K562 (cell line): ENCODE measurements at regions not wholly inside any gene's neighbourhood (a gene's known extent, or its start where the extent isn't known, plus 50 kb on each side); places are given as distances from the start of the nearest gene placed in this dataset.

ENCODE experiments used
- ATAC-seq: fragments of 200-7000 bp; cut with Tn5 transposase; 3 replicates; pipeline ENCODE4 v1.9.1; 2020; ENCODE audit warnings: moderate library complexity
- BruUV-seq: library from RNA; stranded (reverse); fragments of 400-500 nt; replicated peaks from 2 replicates; lab custom pipeline; 2021; lab: Mats Ljungman, UMichigan
- CTCF ChIA-PET: fragments of 300-600 bp; formaldehyde crosslinking; extraction: SDS; loops from one replicate; lab custom pipeline; 2021; ENCODE audit warnings: low intra/inter-chr PET ratio; lab: Yijun Ruan, JAX
- POLR2A ChIA-PET: fragments of 300-600, 350-650 bp; sonication (Branson Sonifier 250); formaldehyde crosslinking; extraction: SDS; loops from one replicate; lab custom pipeline; 2021; ENCODE audit warnings: antibody characterized with exemption, inconsistent platforms; lab: Yijun Ruan, JAX
- DNase-seq, 4 experiments: peaks; one replicate each; pipeline versions ENCODE4 v3.0.0 to v3.0.0-alpha.2; 2011 to 2018; ENCODE audit warnings: low spot score in 3 of 4, mixed read lengths in 3 of 4; ENCODE audit errors: extremely low read depth in 1 of 4
- FAIRE-seq: peaks from 2 replicates; lab custom pipeline; 2011; peaks lifted over from hg19 to GRCh38; lab: Jason Lieb, UNC
- H2AFZ ChIP-seq: 2 replicates; pipeline ENCODE4 v1.6.0; 2011; ENCODE audit warnings: low read depth, low read length, control low read depth, inconsistent platforms
- H3K27ac ChIP-seq: fragments of 200-600 bp; 3 replicates; pipeline ENCODE4 v1.8.0; 2011; ENCODE audit warnings: low read depth, mild to moderate bottlenecking, control low read depth, inconsistent platforms, low read length, moderate library complexity, mixed read lengths; ENCODE audit errors: extremely low read depth
- H3K27me3 ChIP-seq, 2 experiments: fragments of 300-600 bp in 1 of 2; 2 replicates in 1 of 2; 3 replicates in 1 of 2; pipeline versions ENCODE4 v1.6.0 to v1.8.0; 2011; ENCODE audit warnings: inconsistent platforms in 2 of 2, low read length in 2 of 2, mild to moderate bottlenecking in 1 of 2, mixed read lengths in 1 of 2, moderate library complexity in 1 of 2; ENCODE audit not compliant: control insufficient read depth in 2 of 2, insufficient read depth in 2 of 2
- H3K36me3 ChIP-seq: fragments of 300-600 bp; 3 replicates; pipeline ENCODE4 v1.8.0; 2011; ENCODE audit warnings: mild to moderate bottlenecking, low read length, inconsistent platforms; ENCODE audit not compliant: control insufficient read depth, insufficient read depth
- H3K4me1 ChIP-seq, 2 experiments: fragments of 200-600 bp in 1 of 2; replicated peaks in 1 of 2; 2 replicates in 1 of 2; 3 replicates in 1 of 2; pipeline versions ENCODE4 v1.5.1 to v1.8.0; 2011; ENCODE audit warnings: inconsistent platforms in 2 of 2, low read length in 2 of 2, mild to moderate bottlenecking in 1 of 2, mixed read lengths in 1 of 2, moderate library complexity in 1 of 2; ENCODE audit not compliant: control insufficient read depth in 2 of 2, insufficient read depth in 2 of 2
- H3K4me2 ChIP-seq: 2 replicates; pipeline ENCODE4 v1.6.1; 2011; ENCODE audit warnings: low read length, control low read depth, inconsistent platforms, mixed read lengths; ENCODE audit not compliant: insufficient read depth
- H3K4me3 ChIP-seq: fragments of 200-600 bp; sonication (generic), shearing (Covaris generic); 2 replicates; pipeline ENCODE4 v1.5.1; 2016; ENCODE audit warnings: control low read depth, inconsistent platforms
- H3K79me2 ChIP-seq: fragments of 200-600 bp; 3 replicates; pipeline ENCODE4 v1.8.0; 2011; ENCODE audit warnings: low read length, inconsistent platforms; ENCODE audit not compliant: control insufficient read depth, insufficient read depth
- H3K9ac ChIP-seq, 2 experiments: 2 replicates each; pipeline versions ENCODE4 v1.6.0 to v1.6.1; 2011; ENCODE audit warnings: low read depth in 2 of 2, low read length in 2 of 2, control low read depth in 1 of 2, inconsistent platforms in 1 of 2, mild to moderate bottlenecking in 1 of 2, mixed read lengths in 1 of 2; ENCODE audit not compliant: insufficient read depth in 1 of 2
- H3K9me1 ChIP-seq: one replicate; pipeline ENCODE4 v1.6.0; 2011; ENCODE audit warnings: inconsistent platforms, mild to moderate bottlenecking, low read length, moderate library complexity; ENCODE audit not compliant: control insufficient read depth, insufficient read depth
- H3K9me3 ChIP-seq: replicated peaks from 2 replicates; pipeline ENCODE4 v1.5.1; 2011; ENCODE audit warnings: low read depth, low read length, inconsistent platforms; ENCODE audit not compliant: control insufficient read depth, insufficient read depth
- H4K20me1 ChIP-seq: replicated peaks from 2 replicates; pipeline ENCODE4 v1.6.1; 2011; ENCODE audit warnings: low read length, inconsistent platforms, mixed read lengths; ENCODE audit not compliant: control insufficient read depth, insufficient read depth
- GABPA ChIP-seq: fragments of 200-800 bp; sonication (Bioruptor generic); conservative IDR thresholded peaks from 2 replicates; pipeline ENCODE4 v1.6.1; 2016; ENCODE audit warnings: low read depth, missing genetic modification characterization, missing compliant biosample characterization
- HLTF ChIP-seq: fragments of 450-650 bp; IDR thresholded peaks from 2 replicates; pipeline ENCODE4 v1.6.1; 2016
- KLF10 ChIP-seq: fragments of 250-450 bp; sonication (Bioruptor Pico); IDR thresholded peaks from 2 replicates; pipeline ENCODE4 v1.6.1; 2021; ENCODE audit warnings: matching md5 sums
- MCM7 ChIP-seq, 2 experiments: fragments of 450-650 bp; IDR thresholded peaks; 2 replicates each; pipeline ENCODE4 v1.6.1; 2016 to 2018
- NFIX ChIP-seq: fragments of 250-450 bp; sonication (Bioruptor Pico); IDR thresholded peaks from 2 replicates; pipeline ENCODE4 v1.4.0; 2020; ENCODE audit warnings: low read depth, mild to moderate bottlenecking, moderate library complexity
- NFRKB ChIP-seq: fragments of 450-650 bp; IDR thresholded peaks from 2 replicates; pipeline ENCODE4 v1.6.1; 2016; ENCODE audit warnings: low read depth
- PHF21A ChIP-seq: fragments of 450-650 bp; IDR thresholded peaks from 2 replicates; pipeline ENCODE4 v1.6.1; 2017; ENCODE audit warnings: low read depth, borderline replicate concordance
- ZNF224 ChIP-seq: sonication (generic); formaldehyde crosslinking; IDR thresholded peaks from 2 replicates; pipeline ENCODE4 v1.8.0; 2022; ENCODE audit warnings: mild to moderate bottlenecking, missing genetic modification reagents
- ZNF79 ChIP-seq: fragments of 250-450 bp; sonication (Bioruptor Pico); IDR thresholded peaks from 2 replicates; pipeline ENCODE4 v1.4.0; 2020; ENCODE audit warnings: low read depth, mild to moderate bottlenecking, moderate library complexity
- WGBS: fragments of 100-300 bp; shearing (Covaris generic); methylation state at CpG from one replicate; pipeline ENCODE4 v1.1.6; 2016; ENCODE audit warnings: low coverage, mixed read lengths; ENCODE audit not compliant: insufficient coverage; ENCODE audit errors: missing lambda C conversion rate; 5-methylcytosine and 5-hydroxymethylcytosine counted together
- in situ Hi-C: fragments of 300-500 bp; cut with MboI; formaldehyde crosslinking; loops from 4 replicates; pipeline ENCODE4 v1.15.0; 2018; ENCODE audit warnings: inconsistent platforms, mixed read lengths
- intact Hi-C: fragments of 100-400 bp; cut with micrococcal nuclease; formaldehyde crosslinking; loops from 2 replicates; pipeline ENCODE4 v1.14.2; 2022

DNA sequence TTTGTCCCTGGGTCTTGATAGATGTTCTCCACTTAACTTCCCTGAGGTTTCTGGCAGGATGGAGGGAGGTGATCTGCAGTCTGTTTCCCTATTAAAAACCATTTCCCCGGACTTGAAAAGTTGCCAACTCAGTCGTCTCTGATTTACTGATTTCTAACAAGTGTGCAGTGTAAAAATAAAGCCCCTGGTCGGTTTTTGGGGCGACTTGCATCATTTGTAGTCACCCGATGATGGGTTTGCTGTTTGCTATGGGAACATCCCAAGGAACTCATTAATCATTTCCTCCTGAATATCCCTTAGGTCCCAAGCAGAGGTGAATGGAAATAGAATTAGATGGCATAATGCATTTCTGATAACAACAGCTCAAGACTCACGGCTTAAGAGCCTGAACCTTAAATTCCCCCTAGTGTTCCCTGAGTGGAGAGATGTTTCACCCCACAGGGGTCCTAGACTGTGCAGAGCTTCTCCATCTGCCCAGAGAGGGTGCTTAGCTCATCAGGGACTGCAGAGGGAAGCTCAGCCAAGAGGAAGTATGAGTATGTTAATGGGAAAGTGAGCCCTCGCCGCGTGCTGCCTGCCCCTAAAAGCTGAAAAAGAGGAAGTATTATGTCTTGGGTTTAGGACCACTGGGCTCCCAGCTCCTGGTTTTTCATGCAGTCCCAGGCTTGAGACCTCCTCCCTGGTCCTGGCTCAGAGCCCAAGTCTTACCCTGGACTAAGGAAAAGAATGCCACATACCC, 115.1 kb upstream of the DAP start:
- H3K4me3 ChIP-seq, result no peak overlapping the region
- 1% methylated on average over 9 of the region's 9 CpGs for WGBS
- no peak for DNase-seq
- no peaks in the 10 kb centered on the region for H4K20me1 ChIP-seq
- no peaks in the 10 kb centered on the region for H3K36me3 ChIP-seq
- ATAC-seq, result no peak
- H3K9me1 ChIP-seq, result no peaks in the 10 kb centered on the region
- in situ Hi-C loops (no loop called here), intact Hi-C loops (no loop called here)
- FAIRE-seq, result no peak
- TF ChIP-seq PHF21A (no peak), NFRKB (no peak), NFIX (CRISPR knock-in tag) (no peak), KLF10 (no peak), HLTF (no peak), GABPA (tag) (no peak), ZNF79 (no peak), MCM7 (IDR thresholded peaks at IDR 0.05) (no peak), ZNF224 (CRISPR knock-in tag) (no peak)
- no peaks in the 10 kb centered on the region for H3K4me1 ChIP-seq
- ChIA-PET POLR2A (interaction anchor here (0.7 to 0.8 kb wide), 2 partner anchors 26 to 275 kb away, joined by 3 read pairs; no protein-coding TSS in a partner anchor), CTCF (no interaction called here)
- no peak overlapping the region for H2AFZ ChIP-seq
- H3K4me2 ChIP-seq, result no peak overlapping the region
- BruUV-seq, result no TSS peak
- H3K9me3 ChIP-seq, result no peaks in the 10 kb centered on the region
- H3K79me2 ChIP-seq, result no peaks in the 10 kb centered on the region
- no peak overlapping the region for H3K9ac ChIP-seq
- peaks cover 22 to 29% of the 10 kb centered on the region in 2 experiments for H3K27me3 ChIP-seq
- no peak overlapping the region for H3K27ac ChIP-seq
